WTC11 (cell line): ENCODE measurements at regions not wholly inside any gene's neighbourhood (a gene's known extent, or its start where the extent isn't known, plus 50 kb on each side); places are given as distances from the start of the nearest gene placed in this dataset.

Experiments
- ATAC-seq: fragments of 200-7000 bp; cut with Tn5 transposase; 2 replicates; pipeline ENCODE4 v1.10.0; 2021; ENCODE audit warnings: mild to moderate bottlenecking, moderate library complexity
- CTCF ChIA-PET: fragments of 300-600 bp; sonication (Branson Sonifier 250); formaldehyde crosslinking; loops from one replicate; lab custom pipeline; 2021; ENCODE audit warnings: antibody characterized with exemption; lab: Charles Lee
- POLR2A ChIA-PET: fragments of 350-600 bp; sonication (Branson Sonifier 250); formaldehyde crosslinking; loops from one replicate; lab custom pipeline; 2021; ENCODE audit warnings: antibody characterized with exemption; lab: Charles Lee
- DNase-seq: peaks from one replicate; pipeline ENCODE4 v3.0.0; 2021; ENCODE audit warnings: low spot score
- H3K27ac Mint-ChIP-seq: 2 replicates; pipeline ENCODE4 v1.8.0; 2021; ENCODE audit warnings: mixed read lengths
- H3K27me3 Mint-ChIP-seq: 2 replicates; pipeline ENCODE4 v1.8.0; 2021; ENCODE audit warnings: low read depth, mild to moderate bottlenecking, moderate library complexity, mixed read lengths
- H3K36me3 Mint-ChIP-seq: 2 replicates; pipeline ENCODE4 v1.8.0; 2021; ENCODE audit warnings: mixed read lengths
- H3K4me1 Mint-ChIP-seq: 2 replicates; pipeline ENCODE4 v1.8.0; 2022; ENCODE audit warnings: mixed read lengths
- H3K4me3 Mint-ChIP-seq: 2 replicates; pipeline ENCODE4 v1.8.0; 2021; ENCODE audit warnings: mild to moderate bottlenecking, moderate library complexity, mixed read lengths
- H3K9me3 Mint-ChIP-seq: 2 replicates; pipeline ENCODE4 v1.8.0; 2021; ENCODE audit warnings: mixed read lengths
- AR ChIP-seq: fragments of 250-450 bp; sonication (Bioruptor Pico); IDR thresholded peaks from 2 replicates; pipeline ENCODE4 v1.9.0; 2021; ENCODE audit warnings: mild to moderate bottlenecking
- CREB1 ChIP-seq: sonication (generic); formaldehyde crosslinking; IDR thresholded peaks from 2 replicates; pipeline ENCODE4 v1.8.0; 2023; ENCODE audit warnings: mild to moderate bottlenecking, missing genetic modification reagents
- EMX1 ChIP-seq: fragments of 250-450 bp; sonication (Bioruptor Pico); IDR thresholded peaks from 2 replicates; pipeline ENCODE4 v1.8.0; 2021; ENCODE audit warnings: mild to moderate bottlenecking
- ETV6 ChIP-seq: sonication (generic); formaldehyde crosslinking; IDR thresholded peaks from 2 replicates; pipeline ENCODE4 v1.8.1; 2022; ENCODE audit warnings: mild to moderate bottlenecking, missing genetic modification reagents
- FOXP1 ChIP-seq: sonication (generic); formaldehyde crosslinking; IDR thresholded peaks from 2 replicates; pipeline ENCODE4 v1.8.0; 2022; ENCODE audit warnings: missing genetic modification reagents, mild to moderate bottlenecking, moderate library complexity, borderline replicate concordance
- FOXP4 ChIP-seq: sonication (generic); formaldehyde crosslinking; IDR thresholded peaks from 2 replicates; pipeline ENCODE4 v1.8.0; 2022; ENCODE audit warnings: mild to moderate bottlenecking, missing genetic modification reagents
- NR2C2 ChIP-seq: sonication (generic); formaldehyde crosslinking; IDR thresholded peaks from 2 replicates; pipeline ENCODE4 v1.8.0; 2022; ENCODE audit warnings: mild to moderate bottlenecking, missing genetic modification reagents
- NR3C1 ChIP-seq: sonication (generic); formaldehyde crosslinking; conservative IDR thresholded peaks from 2 replicates; pipeline ENCODE4 v1.8.1; 2023; ENCODE audit warnings: low read depth, mild to moderate bottlenecking, missing genetic modification reagents
- SMAD4 ChIP-seq: sonication (generic); formaldehyde crosslinking; IDR thresholded peaks from 2 replicates; pipeline ENCODE4 v1.8.0; 2022; ENCODE audit warnings: mild to moderate bottlenecking, missing genetic modification reagents
- TCF7 ChIP-seq: sonication (generic); formaldehyde crosslinking; IDR thresholded peaks from 2 replicates; pipeline ENCODE4 v1.8.0; 2022; ENCODE audit warnings: mild to moderate bottlenecking, low read depth, missing genetic modification reagents, moderate library complexity
- TEAD4 ChIP-seq: sonication (generic); formaldehyde crosslinking; IDR thresholded peaks from 2 replicates; pipeline ENCODE4 v1.8.0; 2022; ENCODE audit warnings: mild to moderate bottlenecking, missing genetic modification reagents
- ZNF532 ChIP-seq: fragments of 250-450 bp; sonication (Bioruptor Pico); IDR thresholded peaks from 2 replicates; pipeline ENCODE4 v1.9.0; 2021; ENCODE audit warnings: mild to moderate bottlenecking, borderline replicate concordance
- TF ChIP-seq, protein P1 (sequence below): sonication (generic); formaldehyde crosslinking; IDR thresholded peaks from 2 replicates; pipeline ENCODE4 v1.8.1; 2023; ENCODE audit warnings: mild to moderate bottlenecking, moderate library complexity, missing genetic modification reagents
- TF ChIP-seq, protein P2 (sequence below): sonication (generic); formaldehyde crosslinking; IDR thresholded peaks from 2 replicates; pipeline ENCODE4 v1.8.0; 2023; ENCODE audit warnings: missing genetic modification reagents
- TF ChIP-seq, protein P3 (sequence below): fragments of 250-450 bp; sonication (Bioruptor Pico); IDR thresholded peaks from 2 replicates; pipeline ENCODE4 v1.9.0; 2021; ENCODE audit warnings: moderate library complexity, mild to moderate bottlenecking, inconsistent platforms, borderline replicate concordance

DNA sequence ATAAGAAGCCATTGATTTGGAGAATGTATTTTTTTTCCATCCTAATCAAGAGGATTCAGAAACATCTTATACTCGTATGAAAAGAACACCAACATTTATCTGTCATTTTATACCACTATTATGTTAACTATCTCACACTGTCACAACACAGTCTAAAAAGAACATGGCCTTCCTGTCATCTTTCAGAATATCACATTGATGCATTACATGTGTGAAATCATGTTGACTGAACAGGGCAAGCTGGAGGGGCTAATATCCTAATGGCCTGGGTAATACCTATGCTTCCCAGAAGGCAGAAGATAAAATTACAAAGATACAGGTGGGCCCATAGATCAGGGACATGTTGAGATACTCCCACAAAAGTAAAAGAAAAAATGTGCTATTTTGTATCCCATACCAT lies 611.7 kb downstream of the STIM2 start (continued):
- TF ChIP-seq, protein P1, sequence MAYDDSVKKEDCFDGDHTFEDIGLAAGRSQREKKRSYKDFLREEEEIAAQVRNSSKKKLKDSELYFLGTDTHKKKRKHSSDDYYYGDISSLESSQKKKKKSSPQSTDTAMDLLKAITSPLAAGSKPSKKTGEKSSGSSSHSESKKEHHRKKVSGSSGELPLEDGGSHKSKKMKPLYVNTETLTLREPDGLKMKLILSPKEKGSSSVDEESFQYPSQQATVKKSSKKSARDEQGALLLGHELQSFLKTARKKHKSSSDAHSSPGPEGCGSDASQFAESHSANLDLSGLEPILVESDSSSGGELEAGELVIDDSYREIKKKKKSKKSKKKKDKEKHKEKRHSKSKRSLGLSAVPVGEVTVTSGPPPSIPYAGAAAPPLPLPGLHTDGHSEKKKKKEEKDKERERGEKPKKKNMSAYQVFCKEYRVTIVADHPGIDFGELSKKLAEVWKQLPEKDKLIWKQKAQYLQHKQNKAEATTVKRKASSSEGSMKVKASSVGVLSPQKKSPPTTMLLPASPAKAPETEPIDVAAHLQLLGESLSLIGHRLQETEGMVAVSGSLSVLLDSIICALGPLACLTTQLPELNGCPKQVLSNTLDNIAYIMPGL (CRISPR knock-in tag): no peak

DNA sequence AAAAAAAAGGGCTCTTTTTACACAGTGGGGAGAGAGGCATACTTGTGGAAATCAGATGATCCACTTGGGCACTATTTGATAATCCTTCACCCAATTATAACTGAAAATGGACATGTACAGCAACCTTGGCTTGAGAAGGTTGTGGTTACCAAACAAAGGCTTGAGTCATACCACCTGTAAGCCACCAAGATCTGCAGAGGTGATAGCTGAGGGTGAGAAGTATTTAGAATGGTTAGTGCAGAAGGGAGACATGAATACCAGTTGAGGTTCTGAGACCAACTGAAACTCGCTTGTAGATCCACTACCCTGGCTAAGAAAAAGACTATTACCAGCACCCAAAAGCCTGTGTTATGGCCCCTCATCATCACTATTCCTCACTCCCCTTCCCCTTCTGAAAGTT lies 614.0 kb downstream of the STIM2 start:
- peaks cover 4% of the 10 kb centered on the region for H3K4me1 Mint-ChIP-seq
- ATAC-seq: no peak

DNA sequence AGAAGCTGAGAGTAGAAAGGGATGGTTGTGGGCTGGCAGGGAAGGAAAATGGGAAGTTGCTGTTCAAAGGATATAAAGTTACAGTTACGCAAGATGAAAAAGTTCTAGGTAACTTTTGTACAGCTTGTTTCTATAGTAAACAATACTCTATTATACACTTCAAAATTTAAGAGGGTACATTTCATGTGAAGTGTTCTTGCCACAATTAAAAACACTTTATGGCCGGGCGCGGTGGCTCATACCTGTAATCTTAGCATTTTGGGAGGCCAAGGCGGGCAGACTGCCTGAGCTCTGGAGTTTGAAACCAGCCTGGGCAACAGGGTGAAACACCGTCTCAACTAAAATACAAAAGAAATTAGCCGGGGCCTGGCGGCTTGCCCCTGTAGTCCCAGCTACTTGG lies 623.6 kb downstream of the STIM2 start:
- POLR2A ChIA-PET: no interaction called here
- DNase-seq (no peak), ATAC-seq (no peak)
- H3K4me1 Mint-ChIP-seq: no peaks in the 10 kb centered on the region
- no peaks in the 10 kb centered on the region for H3K27me3 Mint-ChIP-seq
- H3K36me3 Mint-ChIP-seq: no peaks in the 10 kb centered on the region
- CTCF ChIA-PET: no interaction called here
- no peak overlapping the region for H3K4me3 Mint-ChIP-seq
- H3K27ac Mint-ChIP-seq: no peak overlapping the region
- no peaks in the 10 kb centered on the region for H3K9me3 Mint-ChIP-seq
- TF ChIP-seq ZNF532 (CRISPR knock-in tag): no peak
- TF ChIP-seq FOXP1 (CRISPR knock-in tag): no peak
- no peak for TF ChIP-seq NR3C1 (CRISPR knock-in tag)
- no peak for TF ChIP-seq CREB1 (CRISPR knock-in tag)
- no peak for TF ChIP-seq SMAD4
- no peak for TF ChIP-seq NR2C2
- TF ChIP-seq ETV6: no peak

More for the DNA sequence above, 614.0 kb downstream of the STIM2 start:
- H3K27me3 Mint-ChIP-seq: no peaks in the 10 kb centered on the region
- no peak overlapping the region for H3K4me3 Mint-ChIP-seq
- CTCF ChIA-PET: no interaction called here
- POLR2A ChIA-PET: no interaction called here
- H3K9me3 Mint-ChIP-seq: peaks cover 2% of the 10 kb centered on the region; the same call in 1 of the 2 replicates
- TF ChIP-seq FOXP4 (CRISPR knock-in tag) (no peak), AR (CRISPR knock-in tag) (no peak), TCF7 (CRISPR knock-in tag) (no peak), NR3C1 (CRISPR knock-in tag) (no peak), EMX1 (CRISPR knock-in tag) (no peak), ETV6 (no peak), TEAD4 (no peak)
- TF ChIP-seq, protein P2, sequence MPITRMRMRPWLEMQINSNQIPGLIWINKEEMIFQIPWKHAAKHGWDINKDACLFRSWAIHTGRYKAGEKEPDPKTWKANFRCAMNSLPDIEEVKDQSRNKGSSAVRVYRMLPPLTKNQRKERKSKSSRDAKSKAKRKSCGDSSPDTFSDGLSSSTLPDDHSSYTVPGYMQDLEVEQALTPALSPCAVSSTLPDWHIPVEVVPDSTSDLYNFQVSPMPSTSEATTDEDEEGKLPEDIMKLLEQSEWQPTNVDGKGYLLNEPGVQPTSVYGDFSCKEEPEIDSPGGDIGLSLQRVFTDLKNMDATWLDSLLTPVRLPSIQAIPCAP (CRISPR knock-in tag): no peak
- TF ChIP-seq, protein P3, sequence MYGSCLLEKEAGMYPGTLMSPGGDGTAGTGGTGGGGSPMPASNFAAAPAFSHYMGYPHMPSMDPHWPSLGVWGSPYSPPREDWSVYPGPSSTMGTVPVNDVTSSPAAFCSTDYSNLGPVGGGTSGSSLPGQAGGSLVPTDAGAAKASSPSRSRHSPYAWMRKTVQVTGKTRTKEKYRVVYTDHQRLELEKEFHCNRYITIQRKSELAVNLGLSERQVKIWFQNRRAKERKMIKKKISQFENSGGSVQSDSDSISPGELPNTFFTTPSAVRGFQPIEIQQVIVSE: no peak
- DNase-seq: no peak
- no peaks in the 10 kb centered on the region for H3K36me3 Mint-ChIP-seq
- H3K27ac Mint-ChIP-seq: no peak overlapping the region
